ENCODE measurements at regions not wholly inside any gene's neighbourhood (a gene's known extent, or its start where the extent isn't known, plus 50 kb on each side); places are given as distances from the start of the nearest gene placed in this dataset.

DNA sequence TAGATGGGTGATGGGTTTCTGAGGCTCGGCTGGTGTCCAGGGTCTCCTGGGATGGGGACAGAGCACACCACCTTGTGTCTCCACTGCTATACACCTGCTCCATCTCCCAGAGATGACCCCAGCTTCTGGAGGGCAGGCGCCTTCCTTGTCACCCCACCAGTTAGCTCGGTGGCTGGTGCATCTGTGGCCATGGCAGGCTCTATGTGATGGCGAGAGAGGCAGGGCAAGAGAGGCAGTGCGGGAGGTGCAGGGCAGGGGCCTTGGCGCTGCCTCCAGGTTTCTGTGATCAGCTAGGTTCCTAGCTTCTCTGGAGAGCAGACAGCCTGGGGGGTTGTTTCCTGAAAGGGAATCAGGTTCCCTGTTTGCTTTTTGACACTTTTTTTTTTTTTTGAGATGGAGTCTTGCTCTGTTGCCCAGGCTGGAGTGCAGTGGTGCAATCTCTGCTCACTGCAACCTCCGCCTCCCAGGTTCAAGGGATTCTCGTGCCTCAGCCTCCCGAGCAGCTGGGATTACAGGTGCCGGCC is 69.0 kb upstream of the ZNF536 start:
- intact Hi-C loops (cut with micrococcal nuclease): no loop called here
- CTCF ChIA-PET: no interaction called here

More for the DNA sequence above, 69.0 kb upstream of the ZNF536 start:
- Histone ChIP-seq H2BK15ac (ENCODE audit: low read depth, low read length) (no peak overlapping the region), H3K23ac (ENCODE audit: low read depth, low read length) (no peak overlapping the region), H4K5ac (ENCODE audit: low read depth, low read length) (no peak overlapping the region), H2AK5ac (ENCODE audit: low read depth, low read length) (no peak overlapping the region), H3K14ac (replicated peaks; ENCODE audit: low read depth, low read length) (no peak overlapping the region), H4K8ac (ENCODE audit: low read depth in 2 of 2, low read length in 2 of 2) (no peak overlapping the region), H3K4ac (ENCODE audit: low read depth, low read length) (no peak overlapping the region), H3K36me3 (ENCODE audit: control insufficient read depth, insufficient read depth, low read length) (no peaks in the 10 kb centered on the region), H3K27ac (ENCODE audit: insufficient read depth, low read length) (no peak overlapping the region), H3K9ac (ENCODE audit: low read depth, low read length) (no peak overlapping the region), H2BK20ac (ENCODE audit: low read depth, low read length) (no peak overlapping the region), H4K91ac (ENCODE audit: insufficient read depth, low read depth, low read length) (no peak overlapping the region), H3K79me1 (ENCODE audit: low read depth in 1 of 2, low read length in 2 of 2) (no peaks in the 10 kb centered on the region), H2BK120ac (ENCODE audit: low read depth, low read length) (no peak overlapping the region), H3K4me2 (ENCODE audit: low read depth, low read length) (no peak overlapping the region), H3K4me1 (ENCODE audit: control insufficient read depth, insufficient read depth, low read length) (no peaks in the 10 kb centered on the region), H3K9me3 (ENCODE audit: control insufficient read depth, insufficient read depth, low read length) (peaks cover 12% of the 10 kb centered on the region), H3K4me3 (ENCODE audit: insufficient read depth, low read depth, low read length) (no peak overlapping the region), H2BK5ac (ENCODE audit: low read depth, low read length, poor library complexity, severe bottlenecking) (no peak overlapping the region), H3K56ac (ENCODE audit: extremely low read depth, insufficient read depth, low read length) (no peak overlapping the region), H4K20me1 (ENCODE audit: insufficient read depth, low read length) (no peaks in the 10 kb centered on the region), H3K27me3 (ENCODE audit: control insufficient read depth, insufficient read depth, low read length) (no peaks in the 10 kb centered on the region), H3K18ac (ENCODE audit: low read depth, low read length) (no peak overlapping the region), H2AFZ (replicated peaks; ENCODE audit: low read length, poor library complexity) (no peak overlapping the region), H3K9me1 (ENCODE audit: insufficient read depth, low read length) (no peaks in the 10 kb centered on the region), H2AK9ac (replicated peaks; ENCODE audit: low read depth, low read length, poor library complexity) (no peak overlapping the region)
- in situ Hi-C loops (cut with MboI; ENCODE audit: low sequenced_read_pairs): no loop called here
- TF ChIP-seq FOS (IDR thresholded peaks at IDR 0.05; ENCODE audit: low read depth, low read length) (no peak), CHD1 (IDR thresholded peaks at IDR 0.05; ENCODE audit: low read depth, low read length) (no peak)
- dilution Hi-C loops (cut with HindIII; ENCODE audit: low sequenced_read_pairs, unreplicated experiment): no loop called here
- POLR2A ChIA-PET (ENCODE audit: unreplicated experiment): no interaction called here
- no TSS peak for BruUV-seq (replicated peaks)
- no peak for ATAC-seq (ENCODE audit: low read depth)
- WGBS, 2 experiments (ENCODE audit: extremely low coverage in 2 of 2, insufficient read length in 1 of 2): no CpG with 5 or more reads among the region's 10 CpGs
- DNase-seq: no peak

All from IMR-90 (cell line).